Ecto neural progenitor cell (in vitro differentiated cells): ENCODE measurements at regions not wholly inside any gene's neighbourhood (a gene's known extent, or its start where the extent isn't known, plus 50 kb on each side); places are given as distances from the start of the nearest gene placed in this dataset.

Experiments used
- DNase-seq: peaks from one replicate; pipeline ENCODE4 v3.0.0-alpha.2; 2018; ENCODE audit warnings: low spot score

DNA sequence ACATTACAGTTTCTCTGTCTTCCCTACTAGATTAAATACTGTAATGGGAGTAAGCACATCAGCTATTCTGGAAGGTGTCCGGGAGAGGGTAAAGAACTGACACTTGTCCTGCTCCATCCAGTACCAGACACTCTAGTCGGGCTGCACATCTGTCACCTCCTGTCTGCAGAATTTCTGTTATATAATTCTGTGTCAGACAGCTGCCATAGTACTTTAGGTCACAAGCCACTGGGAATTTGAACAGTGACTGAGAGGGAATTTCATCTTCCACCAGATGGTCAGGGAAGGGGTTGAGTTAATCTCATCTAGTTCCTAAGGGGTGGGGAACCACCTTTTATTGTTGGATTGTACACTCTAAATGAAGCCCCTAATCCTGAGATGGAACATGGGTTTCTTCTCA, 58.6 kb upstream of the NUDT7 start:
- no peak for DNase-seq

- no peak for DNase-seq
These were observed 55.5 kb upstream of the NUDT7 start for GRCh38 chr16:77666771-77667170.

GRCh38 chr16:77668201-77668600, 54.1 kb upstream of the NUDT7 start:
- DNase-seq: no peak

DNA sequence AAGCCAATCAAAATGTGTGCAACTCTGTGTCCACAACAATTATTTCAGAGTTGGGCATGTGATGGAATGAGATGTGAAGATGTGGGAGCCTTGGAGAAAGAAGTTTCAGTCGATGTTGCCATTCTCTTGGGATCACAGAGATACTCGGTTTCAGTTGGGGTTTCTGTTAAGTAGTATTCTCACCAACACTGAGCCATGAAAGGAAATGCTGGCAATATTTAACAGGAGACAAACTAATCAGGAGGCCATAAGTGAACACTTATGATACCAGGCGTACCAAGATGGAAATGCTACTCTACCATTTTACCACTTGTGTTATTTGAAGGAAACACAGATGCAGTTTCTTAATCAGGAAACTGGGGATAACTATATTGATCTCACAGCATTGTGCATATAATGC, 53.3 kb upstream of the NUDT7 start:
- no peak for DNase-seq
